Smooth muscle cell (in vitro differentiated cells): ENCODE measurements at regions not wholly inside any gene's neighbourhood (a gene's known extent, or its start where the extent isn't known, plus 50 kb on each side); places are given as distances from the start of the nearest gene placed in this dataset.

Experiments
- DNase-seq: peaks from one replicate; lab custom pipeline; 2025; ENCODE audit not compliant: unreplicated experiment; lab: John Stamatoyannopoulos, UW
- H2AFZ ChIP-seq: fragments of 200-600 bp; sonication (generic); 2 replicates; pipeline ENCODE4 v1.6.0; 2016; ENCODE audit warnings: antibody characterized with exemption, low read depth, mild to moderate bottlenecking
- H3F3A ChIP-seq: fragments of 200-600 bp; sonication (generic); 2 replicates; pipeline ENCODE4 v1.6.0; 2017; ENCODE audit warnings: antibody characterized with exemption, low read depth
- H3K27ac ChIP-seq: fragments of 200-600 bp; sonication (generic); 2 replicates; pipeline ENCODE4 v1.5.1; 2016; ENCODE audit warnings: low read depth, mild to moderate bottlenecking
- H3K27me3 ChIP-seq: fragments of 200-600 bp; sonication (generic); 2 replicates; pipeline ENCODE4 v1.6.1; 2016; ENCODE audit warnings: low read depth, mild to moderate bottlenecking
- H3K36me3 ChIP-seq: fragments of 200-600 bp; sonication (generic); 2 replicates; pipeline ENCODE4 v1.5.1; 2016; ENCODE audit warnings: low read depth
- H3K4me1 ChIP-seq: fragments of 200-600 bp; sonication (generic); 2 replicates; pipeline ENCODE4 v1.5.1; 2016; ENCODE audit warnings: low read depth
- H3K4me2 ChIP-seq: fragments of 200-600 bp; sonication (generic); 2 replicates; pipeline ENCODE4 v1.6.0; 2016; ENCODE audit warnings: mild to moderate bottlenecking
- H3K4me3 ChIP-seq: fragments of 200-600 bp; sonication (generic); 2 replicates; pipeline ENCODE4 v1.5.1; 2016; ENCODE audit warnings: mild to moderate bottlenecking
- H3K79me2 ChIP-seq: fragments of 200-600 bp; sonication (generic); 2 replicates; pipeline ENCODE4 v1.6.0; 2016; ENCODE audit warnings: low read depth, mild to moderate bottlenecking
- H3K9ac ChIP-seq: fragments of 200-600 bp; sonication (generic); 2 replicates; pipeline ENCODE4 v1.6.0; 2016; ENCODE audit warnings: low read depth
- H3K9me3 ChIP-seq: fragments of 200-600 bp; sonication (generic); replicated peaks from 2 replicates; pipeline ENCODE4 v1.5.1; 2016; ENCODE audit warnings: low read depth
- H4K20me1 ChIP-seq: fragments of 200-600 bp; sonication (generic); 2 replicates; pipeline ENCODE4 v1.6.0; 2016; ENCODE audit warnings: low read depth
- WGBS: methylation state at CpG from one replicate; pipeline ENCODE4 v1.1.7; 2016; ENCODE audit warnings: low lambda C conversion rate; 5-methylcytosine and 5-hydroxymethylcytosine counted together
- TF ChIP-seq, protein P1 (sequence below): fragments of 200-600 bp; sonication (generic); IDR thresholded peaks from 2 replicates; pipeline ENCODE4 v1.5.1; 2017; ENCODE audit warnings: borderline replicate concordance, mild to moderate bottlenecking, antibody characterized with exemption; ENCODE audit not compliant: insufficient read depth, poor library complexity, severe bottlenecking

DNA sequence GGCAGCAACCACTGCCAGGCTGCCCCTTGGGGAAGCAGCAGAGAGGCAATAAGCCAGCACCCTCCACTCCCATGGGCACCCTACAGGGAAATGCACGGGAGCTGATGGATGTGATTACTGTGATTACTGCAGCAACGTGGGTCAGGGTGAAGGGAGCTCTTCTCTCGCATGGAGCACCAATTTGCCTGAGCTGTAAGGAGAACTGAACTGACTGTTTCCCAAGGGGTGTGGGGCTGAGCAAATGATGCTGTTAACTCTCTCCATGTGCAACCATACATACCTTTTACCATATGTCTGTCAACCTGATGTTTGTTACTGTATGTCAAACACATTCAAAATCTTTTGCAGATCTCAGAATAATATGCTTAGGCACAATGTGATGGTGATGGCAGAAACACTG, 680.6 kb downstream of the SQOR start:
- Histone ChIP-seq H3K79me2 (no peaks in the 10 kb centered on the region), H3K36me3 (no peaks in the 10 kb centered on the region), H3K4me1 (no peaks in the 10 kb centered on the region), H4K20me1 (no peaks in the 10 kb centered on the region), H3K27ac (no peak overlapping the region), H3K4me3 (no peak overlapping the region), H3K4me2 (no peak overlapping the region), H3F3A (no peaks in the 10 kb centered on the region), H3K9ac (no peak overlapping the region), H3K9me3 (no peaks in the 10 kb centered on the region), H2AFZ (no peak overlapping the region), H3K27me3 (no peaks in the 10 kb centered on the region)
- 72% methylated on average over 3 of the region's 3 CpGs for WGBS
- DNase-seq, result no peak
- TF ChIP-seq, protein P1, sequence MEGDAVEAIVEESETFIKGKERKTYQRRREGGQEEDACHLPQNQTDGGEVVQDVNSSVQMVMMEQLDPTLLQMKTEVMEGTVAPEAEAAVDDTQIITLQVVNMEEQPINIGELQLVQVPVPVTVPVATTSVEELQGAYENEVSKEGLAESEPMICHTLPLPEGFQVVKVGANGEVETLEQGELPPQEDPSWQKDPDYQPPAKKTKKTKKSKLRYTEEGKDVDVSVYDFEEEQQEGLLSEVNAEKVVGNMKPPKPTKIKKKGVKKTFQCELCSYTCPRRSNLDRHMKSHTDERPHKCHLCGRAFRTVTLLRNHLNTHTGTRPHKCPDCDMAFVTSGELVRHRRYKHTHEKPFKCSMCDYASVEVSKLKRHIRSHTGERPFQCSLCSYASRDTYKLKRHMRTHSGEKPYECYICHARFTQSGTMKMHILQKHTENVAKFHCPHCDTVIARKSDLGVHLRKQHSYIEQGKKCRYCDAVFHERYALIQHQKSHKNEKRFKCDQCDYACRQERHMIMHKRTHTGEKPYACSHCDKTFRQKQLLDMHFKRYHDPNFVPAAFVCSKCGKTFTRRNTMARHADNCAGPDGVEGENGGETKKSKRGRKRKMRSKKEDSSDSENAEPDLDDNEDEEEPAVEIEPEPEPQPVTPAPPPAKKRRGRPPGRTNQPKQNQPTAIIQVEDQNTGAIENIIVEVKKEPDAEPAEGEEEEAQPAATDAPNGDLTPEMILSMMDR, result no peak

- Histone ChIP-seq H3K27me3 (no peaks in the 10 kb centered on the region), H3K4me1 (no peaks in the 10 kb centered on the region), H3K79me2 (no peaks in the 10 kb centered on the region), H3K36me3 (no peaks in the 10 kb centered on the region), H3K4me3 (no peak overlapping the region), H3F3A (no peaks in the 10 kb centered on the region), H3K9ac (no peak overlapping the region), H3K27ac (no peak overlapping the region), H3K4me2 (no peak overlapping the region), H3K9me3 (no peaks in the 10 kb centered on the region), H2AFZ (no peak overlapping the region), H4K20me1 (no peaks in the 10 kb centered on the region)
- DNase-seq, result no peak
- 91% methylated on average over 1 of the region's 1 CpG for WGBS
- TF ChIP-seq, protein P1, result no peak
Measured at GRCh38 chr15:46316024-46316423, 681.2 kb downstream of the SQOR start.

DNA sequence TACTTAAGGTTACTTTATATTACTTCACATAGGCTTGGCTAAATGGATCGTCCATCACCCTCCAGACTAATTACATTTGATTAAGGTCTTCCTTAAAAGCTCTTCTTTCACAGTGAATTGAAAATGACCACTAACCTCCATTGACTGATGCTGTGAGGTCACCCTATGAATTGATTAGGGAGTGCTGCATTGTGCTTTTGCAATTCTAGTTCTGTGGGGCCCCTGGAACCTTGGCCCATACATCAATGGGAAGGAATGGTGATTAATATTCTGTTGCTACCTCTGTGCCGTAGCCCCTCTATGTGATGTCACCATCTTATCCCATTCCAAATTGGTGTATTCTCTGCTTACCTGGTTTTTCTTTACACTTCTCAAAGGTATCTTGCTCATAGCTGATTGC, 682.2 kb downstream of the SQOR start:
- Histone ChIP-seq H3K4me2 (no peak overlapping the region), H3F3A (no peaks in the 10 kb centered on the region), H3K9me3 (no peaks in the 10 kb centered on the region), H3K27me3 (no peaks in the 10 kb centered on the region), H4K20me1 (no peaks in the 10 kb centered on the region), H2AFZ (no peak overlapping the region), H3K4me3 (no peak overlapping the region), H3K27ac (no peak overlapping the region), H3K9ac (no peak overlapping the region), H3K4me1 (no peaks in the 10 kb centered on the region), H3K79me2 (no peaks in the 10 kb centered on the region), H3K36me3 (no peaks in the 10 kb centered on the region)
- DNase-seq, result no peak
- TF ChIP-seq, protein P1, result no peak
- 98% methylated on average over 2 of the region's 2 CpGs for WGBS

DNA sequence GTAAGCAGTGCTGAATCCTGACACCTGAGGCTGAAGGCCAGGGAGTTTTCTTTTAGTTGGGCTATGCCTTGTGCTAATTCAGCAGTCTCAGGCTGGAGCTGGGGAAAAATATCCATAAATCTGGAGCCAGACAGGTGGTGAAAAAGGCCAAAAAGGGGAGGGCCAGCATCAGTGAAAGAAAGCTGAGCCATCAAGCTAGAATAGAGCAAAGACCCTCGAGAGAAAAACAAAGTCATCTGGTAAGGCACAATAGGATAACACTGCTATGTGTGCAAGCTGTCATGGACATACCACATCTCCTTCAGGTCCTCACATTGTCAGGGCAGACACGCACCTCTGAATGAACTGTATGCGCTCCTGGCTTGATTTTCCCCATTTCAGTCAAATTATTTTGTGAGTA, 687.9 kb downstream of the SQOR start:
- H3F3A ChIP-seq, result no peaks in the 10 kb centered on the region
- H3K36me3 ChIP-seq, result no peaks in the 10 kb centered on the region
- DNase-seq, result no peak
- H3K4me2 ChIP-seq, result no peak overlapping the region
- H4K20me1 ChIP-seq, result no peaks in the 10 kb centered on the region
- H3K9me3 ChIP-seq, result no peaks in the 10 kb centered on the region
- no peak overlapping the region for H3K4me3 ChIP-seq
- TF ChIP-seq, protein P1, result no peak
- no peaks in the 10 kb centered on the region for H3K27me3 ChIP-seq
- H3K4me1 ChIP-seq, result no peaks in the 10 kb centered on the region
- no peak overlapping the region for H2AFZ ChIP-seq
- H3K9ac ChIP-seq, result no peak overlapping the region
- H3K27ac ChIP-seq, result no peak overlapping the region
- WGBS, result 95% methylated on average over 3 of the region's 3 CpGs
- H3K79me2 ChIP-seq, result no peaks in the 10 kb centered on the region
